Prostate gland (tissue), 2 donors: ENCODE measurements at regions not wholly inside any gene's neighbourhood (a gene's known extent, or its start where the extent isn't known, plus 50 kb on each side); places are given as distances from the start of the nearest gene placed in this dataset.
"Not testable (repeated sequence)": the region's sequence is repeated elsewhere in the genome, so short reads cannot be mapped to it uniquely, and the experiment has no call there.

Source experiments
- DNase-seq: peaks from one replicate; pipeline ENCODE4 v3.0.0-alpha.2; 2019; ENCODE audit warnings: low spot score
- H3K27ac ChIP-seq, 2 donors: fragments of 200-600 bp; sonication (generic); 2 replicates each; pipeline ENCODE4 v1.5.1; 2017 to 2019
- H3K27me3 ChIP-seq: fragments of 200-600 bp; sonication (generic); replicated peaks from 2 replicates; pipeline ENCODE4 v1.5.1; 2019; ENCODE audit not compliant: insufficient read depth
- H3K36me3 ChIP-seq, 2 donors: fragments of 200-600 bp; sonication (generic); 1 replicate in 1 of 2; 2 replicates in 1 of 2; pipeline versions ENCODE4 v1.5.1 to v1.8.1; 2017 to 2019
- H3K4me1 ChIP-seq: fragments of 200-600 bp; sonication (generic); replicated peaks from 2 replicates; pipeline ENCODE4 v1.5.1; 2019
- H3K4me3 ChIP-seq, 2 donors: fragments of 200-600 bp; sonication (generic); 2 replicates each; pipeline ENCODE4 v1.5.1; 2017 to 2019
- H3K9me3 ChIP-seq: fragments of 200-600 bp; sonication (generic); 2 replicates; pipeline ENCODE4 v1.5.1; 2017
- CTCF ChIP-seq, 4 experiments: fragments of 200-600 bp in 2 of 4; fragments of 450-650 bp in 2 of 4; sonication (generic) in 2 of 4; IDR thresholded peaks; 1 replicate in 3 of 4; 2 replicates in 1 of 4; pipeline ENCODE4 v1.5.1; 2016 to 2019; ENCODE audit warnings: antibody characterized with exemption in 4 of 4, mild to moderate bottlenecking in 2 of 4, moderate library complexity in 2 of 4
- POLR2A ChIP-seq: fragments of 450-650 bp; IDR thresholded peaks from one replicate; pipeline ENCODE4 v1.6.1; 2016; ENCODE audit warnings: antibody characterized with exemption, mild to moderate bottlenecking
- POLR2AphosphoS5 ChIP-seq: sonication (generic); formaldehyde crosslinking; IDR thresholded peaks from one replicate; pipeline ENCODE4 v1.6.1; 2017; ENCODE audit warnings: antibody characterized with exemption
- WGBS: methylation state at CpG from one replicate; pipeline ENCODE4 v1.1.5; 2018; 5-methylcytosine and 5-hydroxymethylcytosine counted together
- intact Hi-C: fragments of 100-400 bp; cut with DNase I; formaldehyde crosslinking; loops from one replicate; pipeline ENCODE4 v1.14.2; 2022

GRCh38 chr4:145276050-145276449 is 95.7 kb upstream of the OTUD4 start:
- Histone ChIP-seq H3K27ac (no peak overlapping the region), H3K9me3 (no peaks in the 10 kb centered on the region), H3K4me1 (no peaks in the 10 kb centered on the region), H3K4me3 (no peak overlapping the region), H3K27me3 (no peaks in the 10 kb centered on the region), H3K36me3 (no peaks in the 10 kb centered on the region)
- intact Hi-C loops: no loop called here
- 72% methylated on average over 4 of the region's 4 CpGs for WGBS
- no peak for DNase-seq
- TF ChIP-seq CTCF (IDR thresholded peaks at IDR 0.05): no peak
- no peak for TF ChIP-seq POLR2A
- TF ChIP-seq POLR2AphosphoS5: no peak

- no peaks in the 10 kb centered on the region for H3K36me3 ChIP-seq
- H3K9me3 ChIP-seq: no peaks in the 10 kb centered on the region
- no peak overlapping the region for H3K4me3 ChIP-seq
- H3K27me3 ChIP-seq: no peaks in the 10 kb centered on the region
- intact Hi-C loops: no loop called here
- no peak overlapping the region for H3K27ac ChIP-seq
- no peak for TF ChIP-seq POLR2AphosphoS5
- no peak for TF ChIP-seq POLR2A
- no peak for TF ChIP-seq CTCF (IDR thresholded peaks at IDR 0.05)
- WGBS: 67% methylated on average over 2 of the region's 2 CpGs
- no peak for DNase-seq
- H3K4me1 ChIP-seq: no peaks in the 10 kb centered on the region
Observed at GRCh38 chr4:145271194-145271593, 90.8 kb upstream of the OTUD4 start.

- H3K27ac ChIP-seq: no peak overlapping the region
- H3K27me3 ChIP-seq: no peaks in the 10 kb centered on the region
- no peak for DNase-seq
- intact Hi-C loops: no loop called here
- no peaks in the 10 kb centered on the region for H3K9me3 ChIP-seq
- TF ChIP-seq POLR2AphosphoS5 (no peak), POLR2A (no peak)
- H3K4me3 ChIP-seq: no peak overlapping the region
- H3K4me1 ChIP-seq: no peaks in the 10 kb centered on the region
- 29% methylated on average over 2 of the region's 2 CpGs for WGBS
- H3K36me3 ChIP-seq: no peaks in the 10 kb centered on the region
Observed at GRCh38 chr4:145266881-145267280, 86.5 kb upstream of the OTUD4 start.

GRCh38 chr4:145260091-145260490 is 79.7 kb upstream of the OTUD4 start:
- intact Hi-C loops: no loop called here
- H3K27me3 ChIP-seq: no peaks in the 10 kb centered on the region
- no peaks in the 10 kb centered on the region for H3K9me3 ChIP-seq
- TF ChIP-seq CTCF (IDR thresholded peaks at IDR 0.05) (no peak), POLR2AphosphoS5 (no peak), POLR2A (no peak)
- DNase-seq: no peak
- no peaks in the 10 kb centered on the region for H3K4me1 ChIP-seq
- no peaks in the 10 kb centered on the region for H3K36me3 ChIP-seq
- H3K4me3 ChIP-seq: no peak overlapping the region
- H3K27ac ChIP-seq: no peak overlapping the region
- WGBS: 87% methylated on average over 3 of the region's 3 CpGs

- H3K36me3 ChIP-seq, H3K9me3 ChIP-seq, H3K27ac ChIP-seq, H3K4me3 ChIP-seq, DNase-seq, intact Hi-C loops, H3K27me3 ChIP-seq, H3K4me1 ChIP-seq: not testable (repeated sequence)
- 71% methylated on average over 4 of the region's 4 CpGs for WGBS
Observed at GRCh38 chr4:145255311-145255710, 74.9 kb upstream of the OTUD4 start.

- no peak overlapping the region for H3K27ac ChIP-seq
- no peaks in the 10 kb centered on the region for H3K27me3 ChIP-seq
- H3K9me3 ChIP-seq: no peaks in the 10 kb centered on the region
- no peak for DNase-seq
- no peak overlapping the region for H3K4me3 ChIP-seq
- H3K4me1 ChIP-seq: no peaks in the 10 kb centered on the region
- WGBS: 72% methylated on average over 1 of the region's 1 CpG
- intact Hi-C loops: no loop called here
- H3K36me3 ChIP-seq: no peaks in the 10 kb centered on the region
- TF ChIP-seq POLR2AphosphoS5: no peak
- no peak for TF ChIP-seq POLR2A
Observed at GRCh38 chr4:145252190-145252589, 71.8 kb upstream of the OTUD4 start.
